ENCODE measurements at regions not wholly inside any gene's neighbourhood (a gene's known extent, or its start where the extent isn't known, plus 50 kb on each side); places are given as distances from the start of the nearest gene placed in this dataset.
A peak's percentile ranks its signal among the peaks of the same experiment; 100 is the strongest.

GRCh38 chr4:66928881-66929280 is 616.4 kb downstream of the CENPC start:
- peak; percentile 74 for DNase-seq (ENCODE audit: low spot score)

GRCh38 chr4:66927937-66928336 is 617.4 kb downstream of the CENPC start:
- peak; percentile 96 for DNase-seq (ENCODE audit: low spot score)

- DNase-seq (ENCODE audit: low spot score): no peak
Observed at GRCh38 chr4:66926687-66927086, 618.6 kb downstream of the CENPC start.

- DNase-seq (ENCODE audit: low spot score): no peak
Observed at GRCh38 chr4:66923081-66923865, 622.0 kb downstream of the CENPC start.

DNA sequence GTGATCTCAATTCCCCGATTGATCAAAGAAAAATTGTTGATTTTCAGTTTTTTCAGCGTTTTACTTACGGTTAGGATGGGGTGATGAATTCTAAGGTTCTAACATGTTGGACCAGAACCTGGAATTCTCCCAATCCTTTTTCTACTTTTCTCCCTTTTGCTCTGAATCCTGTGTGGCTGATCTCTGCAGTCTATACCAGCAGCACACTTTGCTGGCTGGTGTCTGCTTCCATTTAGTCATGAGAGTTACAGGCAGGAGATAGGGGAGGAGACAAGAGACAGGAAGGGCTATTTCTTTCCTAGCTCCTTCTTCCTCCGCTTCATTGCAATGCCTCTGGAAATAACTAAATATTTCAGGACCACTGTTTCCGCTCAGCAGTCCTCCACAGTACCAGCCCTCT is 623.9 kb downstream of the CENPC start:
- DNase-seq (ENCODE audit: low spot score): no peak

GRCh38 chr4:66920514-66920913 is 624.8 kb downstream of the CENPC start:
- no peak for DNase-seq (ENCODE audit: low spot score)

DNA sequence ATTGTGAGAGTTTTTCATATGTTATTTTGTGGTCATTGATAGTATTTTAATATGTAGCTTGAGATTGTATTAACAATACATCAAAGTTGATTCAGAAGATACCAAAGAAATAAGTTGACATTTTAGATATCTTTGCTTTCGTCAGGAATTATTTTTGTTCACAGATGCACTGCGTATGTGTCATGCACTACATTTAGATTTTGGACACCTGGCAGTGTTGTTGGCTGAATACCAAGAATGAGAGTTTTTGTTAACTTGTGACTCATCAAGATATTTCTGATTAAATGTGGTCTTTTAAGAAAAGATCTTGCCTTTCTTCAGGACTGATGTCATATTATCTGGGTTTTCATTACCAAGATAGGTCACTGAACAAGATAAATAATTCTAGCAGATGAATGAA is 633.4 kb downstream of the CENPC start:
- no peak for DNase-seq (ENCODE audit: low spot score)

GRCh38 chr4:66906314-66906713 is 639.0 kb downstream of the CENPC start:
- DNase-seq (ENCODE audit: low spot score): no peak

DNA sequence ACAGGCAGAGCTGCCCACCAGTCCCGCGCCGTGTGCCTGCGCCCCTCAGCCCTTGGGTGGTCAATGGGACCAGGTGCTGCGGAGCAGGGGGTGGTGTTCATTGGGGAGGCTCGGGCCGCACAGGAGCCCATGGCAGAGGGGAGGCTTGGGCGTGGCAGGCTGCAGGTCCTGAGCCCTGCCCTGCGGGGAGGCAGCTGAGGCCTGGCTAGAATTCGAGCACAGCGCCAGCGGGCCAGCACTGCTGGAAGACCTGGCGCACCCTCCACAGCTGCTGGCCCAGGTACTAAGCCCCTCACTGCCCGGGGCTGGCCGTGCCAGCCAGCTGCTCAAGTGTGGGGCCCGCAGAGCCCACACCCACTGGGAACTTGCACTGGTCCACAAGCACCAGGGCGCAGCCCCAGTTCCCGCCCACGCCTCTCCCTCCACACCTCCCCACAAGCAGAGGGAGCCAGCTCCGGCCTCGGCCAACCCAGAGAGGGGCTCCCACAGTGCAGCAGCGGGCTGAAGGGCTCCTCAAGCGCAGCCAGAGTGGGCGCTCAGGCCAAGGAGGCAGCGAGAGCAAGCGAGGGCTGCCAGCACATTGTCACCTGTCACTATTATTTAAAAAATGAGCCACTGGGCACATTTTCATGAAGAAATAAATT is 645.8 kb downstream of the CENPC start:
- no peak for DNase-seq (ENCODE audit: low spot score)

GRCh38 chr4:66893807-66894206 is 651.5 kb downstream of the CENPC start:
- no peak for DNase-seq (ENCODE audit: low spot score)

DNA sequence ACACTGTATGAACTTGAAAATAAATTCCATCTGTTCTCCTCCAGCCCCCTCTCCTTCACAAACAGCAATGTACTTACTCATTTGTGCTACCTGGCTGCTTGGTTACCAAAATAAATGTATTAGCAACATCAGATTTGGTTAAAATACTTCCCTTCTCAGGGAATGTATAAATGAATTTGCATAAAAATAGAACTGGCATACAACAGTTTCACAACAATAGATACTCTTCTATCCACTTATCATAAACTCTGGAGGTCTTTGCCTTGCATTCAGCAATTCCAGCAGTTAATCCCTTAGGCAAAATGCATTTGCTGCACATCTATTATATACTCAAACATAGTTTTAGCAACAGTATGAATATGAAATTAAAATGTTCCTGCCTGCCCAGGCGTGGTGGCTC is 658.2 kb downstream of the CENPC start:
- DNase-seq (ENCODE audit: low spot score): no peak

DNA sequence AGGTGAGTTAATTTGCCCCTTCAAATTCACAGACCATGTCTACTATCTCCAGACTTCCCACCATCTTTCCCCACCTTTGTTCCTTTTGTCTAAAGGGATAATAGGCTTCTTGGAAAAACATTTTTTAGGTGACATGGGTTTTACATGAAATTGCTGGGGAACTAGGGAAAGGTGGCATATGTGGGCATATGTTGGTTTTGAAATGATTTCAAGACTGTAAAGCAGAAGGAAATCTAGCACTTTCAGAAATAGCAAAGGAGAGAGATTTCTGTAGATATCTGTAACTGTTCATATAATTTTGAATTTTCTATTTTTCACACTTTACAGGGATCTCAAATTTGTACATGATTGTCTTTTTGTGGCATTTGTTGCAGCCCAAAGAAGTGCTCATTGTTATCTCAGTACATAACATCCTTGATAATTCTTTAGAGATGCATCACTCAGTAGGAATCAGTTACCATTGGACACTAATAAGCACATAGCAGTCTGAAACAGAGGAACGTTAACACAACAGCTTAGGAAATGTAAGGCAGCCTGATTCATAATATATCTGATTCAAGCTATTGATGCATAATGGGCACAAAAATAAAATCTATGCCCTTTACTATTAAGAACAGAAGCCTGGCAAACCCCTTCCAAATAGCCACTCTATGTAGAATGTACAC is 659.7 kb downstream of the CENPC start:
- no peak for DNase-seq (ENCODE audit: low spot score)

GRCh38 chr4:66876946-66877345 is 668.4 kb downstream of the CENPC start:
- no peak for DNase-seq (ENCODE audit: low spot score)

DNA sequence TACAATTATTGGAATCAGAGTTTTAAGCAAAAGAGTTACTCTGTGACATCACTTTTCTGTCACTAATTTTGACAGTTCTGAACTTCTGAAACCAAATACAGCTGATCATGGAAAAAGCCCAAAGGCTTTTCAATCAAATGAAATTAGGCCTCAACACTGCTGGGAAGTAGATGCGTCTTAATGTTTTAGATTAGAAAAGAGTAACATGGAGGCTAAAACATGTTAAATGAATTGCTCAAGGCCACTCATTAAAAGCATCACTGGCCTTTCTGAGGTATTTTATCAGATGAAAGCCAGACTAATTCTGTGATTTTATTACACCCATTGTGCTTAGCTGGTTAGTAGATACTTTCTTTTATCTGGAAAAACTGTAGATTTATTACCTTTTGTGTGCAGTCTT is 672.6 kb downstream of the CENPC start:
- no peak for DNase-seq (ENCODE audit: low spot score)

DNA sequence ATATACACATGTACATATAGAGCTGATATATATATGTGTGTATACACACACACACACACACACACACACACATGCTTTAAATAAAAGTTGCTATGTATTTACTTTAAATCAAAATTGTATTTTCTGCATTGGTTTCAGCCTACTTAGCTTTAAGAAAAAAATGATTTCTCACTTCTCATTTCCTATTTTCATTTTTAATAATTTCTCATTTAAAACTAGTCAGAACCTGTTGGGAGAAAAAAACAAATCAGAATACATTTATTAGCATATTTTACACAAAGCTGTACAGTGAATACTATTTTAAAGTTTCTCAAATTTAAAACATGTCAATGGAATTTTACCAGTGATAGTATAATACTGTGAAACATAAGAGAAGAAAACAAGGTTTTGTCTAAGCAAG is 681.8 kb downstream of the CENPC start:
- DNase-seq (ENCODE audit: low spot score): no peak

DNA sequence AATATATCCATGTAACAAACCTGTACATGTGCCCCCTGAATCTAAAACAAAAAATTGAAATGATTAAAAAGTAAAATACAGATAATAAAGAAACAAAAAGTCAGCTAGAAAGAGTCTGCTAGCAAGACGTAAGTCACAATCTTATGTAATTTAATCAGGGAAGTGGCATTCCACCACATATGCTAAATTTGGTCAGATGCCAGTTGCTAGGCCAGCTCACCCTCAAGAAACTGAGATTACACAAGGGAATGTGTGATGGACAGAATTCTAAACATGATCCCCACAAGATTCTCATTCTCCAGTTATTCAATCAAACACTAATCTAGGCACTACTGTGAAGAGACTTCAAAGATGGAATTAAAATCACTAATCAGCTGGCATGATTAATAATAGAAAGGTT is 689.3 kb downstream of the CENPC start:
- DNase-seq (ENCODE audit: low spot score): no peak

DNA sequence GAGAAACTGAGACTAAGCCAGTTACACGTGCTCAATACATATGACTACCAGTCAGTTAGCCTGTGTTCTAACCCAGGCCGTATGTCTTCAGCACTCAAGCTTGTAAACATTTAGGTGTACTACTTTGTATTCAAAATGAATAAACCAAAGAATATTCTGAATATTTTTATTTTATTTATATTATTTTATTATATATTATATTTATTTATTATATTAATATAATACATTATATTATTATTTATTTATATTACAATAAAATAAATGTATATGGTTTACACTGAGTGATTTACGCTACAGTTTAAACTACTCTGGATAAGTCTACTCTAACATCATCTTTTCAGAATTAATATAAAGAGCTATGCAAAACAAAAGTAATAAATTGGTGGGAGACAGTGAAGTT is 691.5 kb downstream of the CENPC start:
- DNase-seq (ENCODE audit: low spot score): no peak

DNA sequence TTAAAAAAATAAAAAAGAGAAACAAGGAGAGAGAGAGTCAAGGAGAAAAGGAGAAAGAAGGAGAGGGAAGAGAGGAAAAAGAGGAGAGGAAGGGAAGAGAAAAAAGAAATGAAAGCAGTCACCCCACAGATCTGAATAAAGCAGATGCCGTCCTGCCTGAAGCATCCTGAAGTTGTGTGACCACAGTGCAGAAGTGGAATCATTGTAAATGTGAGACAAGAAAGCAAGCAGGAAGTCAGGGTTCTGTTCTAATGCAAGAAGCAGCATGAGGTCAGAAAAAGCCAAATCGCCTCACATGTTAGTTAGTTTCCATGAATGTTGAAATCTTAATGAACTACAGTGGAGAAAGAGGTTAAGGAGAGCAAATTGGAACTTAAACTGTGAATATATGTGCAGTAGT is 692.5 kb downstream of the CENPC start:
- DNase-seq (ENCODE audit: low spot score): no peak

DNA sequence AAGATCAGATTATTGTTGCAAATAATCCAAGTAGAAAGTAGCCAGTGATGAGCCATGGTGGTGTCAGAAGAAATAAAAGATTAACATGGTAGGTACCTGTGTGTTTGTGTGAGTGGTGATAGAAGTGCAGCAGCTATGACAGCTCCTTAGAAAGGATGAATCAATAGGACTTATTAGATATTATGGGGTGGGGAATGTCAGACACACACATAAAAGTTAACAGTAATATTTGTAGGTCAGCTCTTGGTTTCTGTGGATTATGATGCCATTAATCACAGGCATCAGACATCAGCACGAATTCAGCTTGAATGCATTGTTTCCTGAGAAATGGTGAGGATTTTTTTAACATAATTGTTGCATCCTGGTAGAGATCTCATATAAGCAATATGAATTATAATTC is 695.7 kb downstream of the CENPC start:
- no peak for DNase-seq (ENCODE audit: low spot score)

GRCh38 chr4:66842724-66843088 is 702.6 kb downstream of the CENPC start:
- DNase-seq (ENCODE audit: low spot score): peak; percentile 13

GRCh38 chr4:66842026-66842723 is 703.1 kb downstream of the CENPC start:
- DNase-seq (ENCODE audit: low spot score): no peak

- no peak for DNase-seq (ENCODE audit: low spot score)
Observed at GRCh38 chr4:66840178-66840577, 705.1 kb downstream of the CENPC start.

Data from cerebellar cortex (tissue), 1 donor.